GM06990 (cell line): ENCODE measurements at regions not wholly inside any gene's neighbourhood (a gene's known extent, or its start where the extent isn't known, plus 50 kb on each side); places are given as distances from the start of the nearest gene placed in this dataset.

Experiments
- DNase-seq: peaks from one replicate; pipeline ENCODE4 v3.0.0-alpha.2; 2011; ENCODE audit not compliant: insufficient read length; ENCODE audit errors: extremely low read depth
- H3K27me3 ChIP-seq: replicated peaks from 2 replicates; pipeline ENCODE4 v1.6.0; 2011; ENCODE audit warnings: low read length; ENCODE audit not compliant: control insufficient read depth, insufficient read depth
- H3K36me3 ChIP-seq: 2 replicates; pipeline ENCODE4 v1.5.1; 2011; ENCODE audit warnings: low read length; ENCODE audit not compliant: control insufficient read depth, insufficient read depth
- H3K4me3 ChIP-seq: replicated peaks from 2 replicates; pipeline ENCODE4 v1.5.1; 2011; ENCODE audit warnings: low read depth, mild to moderate bottlenecking, control low read depth, low read length
- CTCF ChIP-seq: IDR thresholded peaks from 2 replicates; pipeline ENCODE4 v1.5.1; 2011; ENCODE audit warnings: low read length, control low read depth, mild to moderate bottlenecking, inconsistent platforms; ENCODE audit not compliant: insufficient read depth, poor library complexity, severe bottlenecking

GRCh38 chr10:44030738-44031137 is 354.2 kb downstream of the CXCL12 start:
- TF ChIP-seq CTCF, result no peak
- Histone ChIP-seq H3K36me3 (no peaks in the 10 kb centered on the region), H3K27me3 (no peaks in the 10 kb centered on the region), H3K4me3 (no peak overlapping the region)
- no peak for DNase-seq

- H3K36me3 ChIP-seq, result no peaks in the 10 kb centered on the region
- TF ChIP-seq CTCF, result peak; percentile 83
- H3K4me3 ChIP-seq, result no peak overlapping the region
- DNase-seq, result no peak
- no peaks in the 10 kb centered on the region for H3K27me3 ChIP-seq
These were observed 354.8 kb downstream of the CXCL12 start for GRCh38 chr10:44030132-44030531.

- no peak for DNase-seq
- H3K4me3 ChIP-seq, result no peak overlapping the region
- TF ChIP-seq CTCF, result no peak
- H3K27me3 ChIP-seq, result no peaks in the 10 kb centered on the region
- no peaks in the 10 kb centered on the region for H3K36me3 ChIP-seq
These were observed 356.3 kb downstream of the CXCL12 start for GRCh38 chr10:44028384-44029137.

GRCh38 chr10:44024356-44025116 is 360.4 kb downstream of the CXCL12 start:
- Histone ChIP-seq H3K27me3 (no peaks in the 10 kb centered on the region), H3K4me3 (no peak overlapping the region), H3K36me3 (no peaks in the 10 kb centered on the region)
- no peak for DNase-seq
- TF ChIP-seq CTCF, result no peak

- TF ChIP-seq CTCF, result no peak
- H3K27me3 ChIP-seq, result no peaks in the 10 kb centered on the region
- DNase-seq, result no peak
- H3K4me3 ChIP-seq, result no peak overlapping the region
- no peaks in the 10 kb centered on the region for H3K36me3 ChIP-seq
These were observed 361.4 kb downstream of the CXCL12 start for GRCh38 chr10:44023517-44023916.
